ENCODE measurements at regions not wholly inside any gene's neighbourhood (a gene's known extent, or its start where the extent isn't known, plus 50 kb on each side); places are given as distances from the start of the nearest gene placed in this dataset.

DNA sequence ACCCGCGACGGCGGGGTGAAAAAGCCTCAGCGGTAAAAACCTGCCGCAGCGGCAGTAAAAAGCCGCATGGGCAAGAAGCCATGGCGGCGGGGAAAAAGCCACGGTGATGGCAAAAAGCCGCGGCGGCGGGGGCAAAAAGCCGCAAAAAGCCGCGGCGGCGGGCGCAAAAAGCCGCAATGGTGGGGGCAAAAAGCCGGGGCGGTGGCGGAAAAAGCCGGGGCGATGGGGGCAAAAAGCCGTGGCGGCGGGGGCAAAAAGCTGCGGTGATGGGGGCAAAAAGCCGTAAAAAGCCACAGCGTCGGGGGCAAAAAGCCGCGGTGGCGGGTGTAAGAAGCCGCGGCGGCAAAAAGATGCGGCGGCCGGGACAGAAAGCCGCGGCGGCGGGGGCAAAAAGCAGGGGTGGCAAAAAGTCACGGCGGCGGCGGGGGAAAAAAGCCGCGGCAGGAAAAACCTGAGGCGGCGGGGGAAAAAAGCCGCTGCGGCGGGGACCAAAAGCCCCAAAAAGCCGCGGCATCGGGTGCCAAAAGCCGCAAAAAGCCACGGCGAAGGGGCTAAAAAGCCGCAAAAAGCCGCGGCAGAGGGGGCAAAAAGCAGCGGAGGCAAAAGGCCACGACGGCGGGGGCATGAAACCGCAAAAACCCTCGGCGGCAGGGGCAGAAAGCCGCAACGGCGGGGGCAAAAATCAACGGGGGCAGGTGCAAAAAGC is 488.5 kb downstream of the ZNF33B start:
- no peak for DNase-seq (ENCODE audit: low read depth, low spot score)
- POLR2A ChIA-PET: no interaction called here
- no peaks in the 10 kb centered on the region for H4K20me1 ChIP-seq (ENCODE audit: insufficient read depth)
- H3K9me2 ChIP-seq (ENCODE audit: insufficient read depth): no peaks in the 10 kb centered on the region
- CTCF ChIA-PET: no interaction called here
- RAD21 ChIA-PET (ENCODE audit: low non-redundant PET in 1 of 2, low total read pairs in 2 of 2, uncharacterized antibody in 2 of 2, unreplicated experiment in 2 of 2): no interaction called here
- intact Hi-C loops (cut with micrococcal nuclease): no loop called here
- no peak overlapping the region for H3K4me3 ChIP-seq (replicated peaks in 1 of 2; ENCODE audit: low read depth in 1 of 2, low read length in 2 of 2)
- no peak overlapping the region for H2AFZ ChIP-seq (ENCODE audit: low read depth, low read length, poor library complexity, severe bottlenecking)
- no TSS peak for BruUV-seq (replicated peaks)
- no peaks in the 10 kb centered on the region for H3K4me1 ChIP-seq (ENCODE audit: control insufficient read depth in 1 of 2, insufficient read depth in 2 of 2, low read length in 2 of 2)
- TF ChIP-seq CEBPB (IDR thresholded peaks at IDR 0.05; ENCODE audit: low read depth) (no peak), RAD21 (IDR thresholded peaks at IDR 0.05; ENCODE audit: low read depth) (no peak), ZNF274 (IDR thresholded peaks at IDR 0.05; ENCODE audit: low read depth, low read length) (no peak), SIN3A (IDR thresholded peaks at IDR 0.05; ENCODE audit: low read depth) (no peak), ATF3 (IDR thresholded peaks at IDR 0.05) (no peak), FOSL1 (IDR thresholded peaks at IDR 0.05; ENCODE audit: low read depth) (no peak), EZH2phosphoT487 (IDR thresholded peaks at IDR 0.05; ENCODE audit: borderline replicate concordance) (no peak), CBX3 (IDR thresholded peaks at IDR 0.05; ENCODE audit: low read depth) (no peak), SP1 (IDR thresholded peaks at IDR 0.05; ENCODE audit: low read depth) (no peak), MAX (IDR thresholded peaks at IDR 0.05) (no peak), POLR2AphosphoS5 (IDR thresholded peaks at IDR 0.05; ENCODE audit: low read depth, low read length) (no peak), TCF7L2 (IDR thresholded peaks at IDR 0.05; ENCODE audit: borderline replicate concordance, extremely low read depth, insufficient read depth, insufficient read length) (no peak), ZFX (IDR thresholded peaks at IDR 0.05) (no peak), EZH2 (IDR thresholded peaks at IDR 0.05) (no peak), ZBTB33 (IDR thresholded peaks at IDR 0.05; ENCODE audit: extremely low read depth, insufficient replicate concordance, low read length) (no peak)
- TF ChIP-seq, protein P1, sequence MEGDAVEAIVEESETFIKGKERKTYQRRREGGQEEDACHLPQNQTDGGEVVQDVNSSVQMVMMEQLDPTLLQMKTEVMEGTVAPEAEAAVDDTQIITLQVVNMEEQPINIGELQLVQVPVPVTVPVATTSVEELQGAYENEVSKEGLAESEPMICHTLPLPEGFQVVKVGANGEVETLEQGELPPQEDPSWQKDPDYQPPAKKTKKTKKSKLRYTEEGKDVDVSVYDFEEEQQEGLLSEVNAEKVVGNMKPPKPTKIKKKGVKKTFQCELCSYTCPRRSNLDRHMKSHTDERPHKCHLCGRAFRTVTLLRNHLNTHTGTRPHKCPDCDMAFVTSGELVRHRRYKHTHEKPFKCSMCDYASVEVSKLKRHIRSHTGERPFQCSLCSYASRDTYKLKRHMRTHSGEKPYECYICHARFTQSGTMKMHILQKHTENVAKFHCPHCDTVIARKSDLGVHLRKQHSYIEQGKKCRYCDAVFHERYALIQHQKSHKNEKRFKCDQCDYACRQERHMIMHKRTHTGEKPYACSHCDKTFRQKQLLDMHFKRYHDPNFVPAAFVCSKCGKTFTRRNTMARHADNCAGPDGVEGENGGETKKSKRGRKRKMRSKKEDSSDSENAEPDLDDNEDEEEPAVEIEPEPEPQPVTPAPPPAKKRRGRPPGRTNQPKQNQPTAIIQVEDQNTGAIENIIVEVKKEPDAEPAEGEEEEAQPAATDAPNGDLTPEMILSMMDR (IDR thresholded peaks at IDR 0.05 in 2 of 3, conservative IDR thresholded peaks at IDR 0.05 in 1 of 3; ENCODE audit: borderline replicate concordance in 1 of 3, insufficient read depth in 1 of 3, low read depth in 2 of 3, low read length in 2 of 3): no peak
- TF ChIP-seq, protein P2, sequence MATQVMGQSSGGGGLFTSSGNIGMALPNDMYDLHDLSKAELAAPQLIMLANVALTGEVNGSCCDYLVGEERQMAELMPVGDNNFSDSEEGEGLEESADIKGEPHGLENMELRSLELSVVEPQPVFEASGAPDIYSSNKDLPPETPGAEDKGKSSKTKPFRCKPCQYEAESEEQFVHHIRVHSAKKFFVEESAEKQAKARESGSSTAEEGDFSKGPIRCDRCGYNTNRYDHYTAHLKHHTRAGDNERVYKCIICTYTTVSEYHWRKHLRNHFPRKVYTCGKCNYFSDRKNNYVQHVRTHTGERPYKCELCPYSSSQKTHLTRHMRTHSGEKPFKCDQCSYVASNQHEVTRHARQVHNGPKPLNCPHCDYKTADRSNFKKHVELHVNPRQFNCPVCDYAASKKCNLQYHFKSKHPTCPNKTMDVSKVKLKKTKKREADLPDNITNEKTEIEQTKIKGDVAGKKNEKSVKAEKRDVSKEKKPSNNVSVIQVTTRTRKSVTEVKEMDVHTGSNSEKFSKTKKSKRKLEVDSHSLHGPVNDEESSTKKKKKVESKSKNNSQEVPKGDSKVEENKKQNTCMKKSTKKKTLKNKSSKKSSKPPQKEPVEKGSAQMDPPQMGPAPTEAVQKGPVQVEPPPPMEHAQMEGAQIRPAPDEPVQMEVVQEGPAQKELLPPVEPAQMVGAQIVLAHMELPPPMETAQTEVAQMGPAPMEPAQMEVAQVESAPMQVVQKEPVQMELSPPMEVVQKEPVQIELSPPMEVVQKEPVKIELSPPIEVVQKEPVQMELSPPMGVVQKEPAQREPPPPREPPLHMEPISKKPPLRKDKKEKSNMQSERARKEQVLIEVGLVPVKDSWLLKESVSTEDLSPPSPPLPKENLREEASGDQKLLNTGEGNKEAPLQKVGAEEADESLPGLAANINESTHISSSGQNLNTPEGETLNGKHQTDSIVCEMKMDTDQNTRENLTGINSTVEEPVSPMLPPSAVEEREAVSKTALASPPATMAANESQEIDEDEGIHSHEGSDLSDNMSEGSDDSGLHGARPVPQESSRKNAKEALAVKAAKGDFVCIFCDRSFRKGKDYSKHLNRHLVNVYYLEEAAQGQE (IDR thresholded peaks at IDR 0.05; ENCODE audit: low read depth): no peak
- no peak overlapping the region for H3K9ac ChIP-seq (ENCODE audit: low read length)
- no peak overlapping the region for H3K4me2 ChIP-seq (ENCODE audit: low read length)
- H3K27ac ChIP-seq (ENCODE audit: low read depth, low read length): no peak overlapping the region
- no peaks in the 10 kb centered on the region; a peak in 1 of 4 replicates for H3K9me3 ChIP-seq (ENCODE audit: control insufficient read depth in 1 of 2, insufficient read depth in 1 of 2, low read depth in 1 of 2, low read length in 2 of 2)
- ATAC-seq: no peak
- no peaks in the 10 kb centered on the region for H3K36me3 ChIP-seq (ENCODE audit: control insufficient read depth in 1 of 2, insufficient read depth in 2 of 2, low read length in 2 of 2)
- no peaks in the 10 kb centered on the region for H3K27me3 ChIP-seq (ENCODE audit: insufficient read depth, low read length)
- no peaks in the 10 kb centered on the region for H3K79me2 ChIP-seq (ENCODE audit: insufficient read depth, low read length)
